H9 (cell line): ENCODE measurements at regions not wholly inside any gene's neighbourhood (a gene's known extent, or its start where the extent isn't known, plus 50 kb on each side); places are given as distances from the start of the nearest gene placed in this dataset.

Experiments
- DNase-seq: peaks from one replicate; pipeline ENCODE4 v3.0.0-alpha.2; 2017
- H2AFZ ChIP-seq: one replicate; pipeline ENCODE4 v1.6.1; 2013; ENCODE audit warnings: mild to moderate bottlenecking, low read length, control low read depth, moderate library complexity
- H2AK5ac ChIP-seq: 2 replicates; pipeline ENCODE4 v1.6.1; 2013; ENCODE audit warnings: low read length, control low read depth, mixed read lengths; ENCODE audit not compliant: insufficient read length
- H2BK120ac ChIP-seq: one replicate; pipeline ENCODE4 v1.6.1; 2013; ENCODE audit warnings: low read depth, mild to moderate bottlenecking, low read length, control low read depth, inconsistent platforms; ENCODE audit not compliant: poor library complexity, severe bottlenecking
- H2BK12ac ChIP-seq: 2 replicates; pipeline ENCODE4 v1.6.1; 2013; ENCODE audit warnings: low read length, control low read depth, mixed read lengths, low read depth; ENCODE audit not compliant: insufficient read length
- H2BK15ac ChIP-seq: 2 replicates; pipeline ENCODE4 v1.6.1; 2013; ENCODE audit warnings: low read depth, low read length, control low read depth
- H2BK20ac ChIP-seq: one replicate; pipeline ENCODE4 v1.6.1; 2013; ENCODE audit warnings: low read depth, mild to moderate bottlenecking, low read length, control low read depth, inconsistent platforms; ENCODE audit not compliant: poor library complexity, severe bottlenecking
- H2BK5ac ChIP-seq: 2 replicates; pipeline ENCODE4 v1.6.1; 2013; ENCODE audit warnings: low read length, control low read depth, mixed read lengths; ENCODE audit not compliant: insufficient read length
- H3K14ac ChIP-seq: 2 replicates; pipeline ENCODE4 v1.6.1; 2013; ENCODE audit warnings: low read length, control low read depth; ENCODE audit not compliant: insufficient read depth
- H3K18ac ChIP-seq: 2 replicates; pipeline ENCODE4 v1.6.1; 2013; ENCODE audit warnings: low read depth, mild to moderate bottlenecking, mixed read lengths, low read length, control low read depth; ENCODE audit not compliant: insufficient read length
- H3K23ac ChIP-seq: 2 replicates; pipeline ENCODE4 v1.6.1; 2013; ENCODE audit warnings: low read length, control low read depth, mixed read lengths, low read depth; ENCODE audit not compliant: insufficient read length
- H3K23me2 ChIP-seq: 2 replicates; pipeline ENCODE4 v1.6.1; 2013; ENCODE audit warnings: low read depth, mild to moderate bottlenecking, mixed read lengths, low read length, control low read depth; ENCODE audit not compliant: insufficient read length, poor library complexity, severe bottlenecking
- H3K27ac ChIP-seq: 2 replicates; pipeline ENCODE4 v1.5.1; 2013; ENCODE audit warnings: low read length, control low read depth, mixed read lengths, low read depth; ENCODE audit not compliant: insufficient read length
- H3K27me3 ChIP-seq: 2 replicates; pipeline ENCODE4 v1.6.1; 2013; ENCODE audit warnings: low read length, control low read depth, inconsistent platforms; ENCODE audit not compliant: insufficient read depth
- H3K4ac ChIP-seq: 2 replicates; pipeline ENCODE4 v1.6.1; 2013; ENCODE audit warnings: low read depth, mild to moderate bottlenecking, control low read depth, inconsistent platforms, low read length, moderate library complexity
- H3K4me1 ChIP-seq: 2 replicates; pipeline ENCODE4 v1.6.1; 2013; ENCODE audit warnings: low read length, control low read depth, inconsistent platforms; ENCODE audit not compliant: insufficient read depth
- H3K4me2 ChIP-seq: 2 replicates; pipeline ENCODE4 v1.6.1; 2013; ENCODE audit warnings: low read length, control low read depth, mixed read lengths; ENCODE audit not compliant: insufficient read length, insufficient read depth
- H3K56ac ChIP-seq: 2 replicates; pipeline ENCODE4 v1.6.1; 2013; ENCODE audit warnings: low read depth, mild to moderate bottlenecking, mixed read lengths, low read length, control low read depth; ENCODE audit not compliant: insufficient read length
- H3K79me1 ChIP-seq: 2 replicates; pipeline ENCODE4 v1.6.1; 2013; ENCODE audit warnings: low read depth, mild to moderate bottlenecking, moderate library complexity, low read length, control low read depth, inconsistent platforms; ENCODE audit not compliant: insufficient read depth, poor library complexity, severe bottlenecking
- H3K79me2 ChIP-seq: 2 replicates; pipeline ENCODE4 v1.6.1; 2013; ENCODE audit warnings: low read length, control low read depth, inconsistent platforms; ENCODE audit not compliant: insufficient read depth
- H3K9ac ChIP-seq: 2 replicates; pipeline ENCODE4 v1.6.1; 2013; ENCODE audit warnings: low read length, control low read depth, mixed read lengths; ENCODE audit not compliant: insufficient read length; ENCODE audit errors: extremely low read depth
- H3K9me3 ChIP-seq: one replicate; pipeline ENCODE4 v1.6.1; 2013; ENCODE audit warnings: low read depth, low read length, inconsistent platforms; ENCODE audit not compliant: control insufficient read depth
- H3T11ph ChIP-seq: one replicate; pipeline ENCODE4 v1.6.1; 2013; ENCODE audit warnings: mild to moderate bottlenecking, low read length, control low read depth, inconsistent platforms
- H4K20me1 ChIP-seq: one replicate; pipeline ENCODE4 v1.6.1; 2013; ENCODE audit not compliant: control insufficient read depth, insufficient read length, insufficient read depth
- H4K5ac ChIP-seq: 2 replicates; pipeline ENCODE4 v1.6.1; 2013; ENCODE audit warnings: low read depth, mild to moderate bottlenecking, mixed read lengths, low read length, control low read depth; ENCODE audit not compliant: insufficient read length
- H4K8ac ChIP-seq: replicated peaks from 2 replicates; pipeline ENCODE4 v1.6.1; 2013; ENCODE audit warnings: low read length, control low read depth, mixed read lengths, low read depth; ENCODE audit not compliant: insufficient read length
- H4K91ac ChIP-seq: 2 replicates; pipeline ENCODE4 v1.6.1; 2013; ENCODE audit warnings: low read depth, mild to moderate bottlenecking, moderate library complexity, mixed read lengths, low read length, control low read depth; ENCODE audit not compliant: insufficient read length
- H3K27ac Mint-ChIP-seq, 3 experiments: 2 replicates in 2 of 3; 3 replicates in 1 of 3; pipeline ENCODE4 v1.8.0; 2020 to 2021; ENCODE audit warnings: mixed read lengths in 3 of 3, mild to moderate bottlenecking in 1 of 3, moderate library complexity in 1 of 3
- H3K27me3 Mint-ChIP-seq: 2 replicates; pipeline ENCODE4 v1.8.0; 2021; ENCODE audit warnings: low read depth, mild to moderate bottlenecking, moderate library complexity, mixed read lengths
- H3K36me3 Mint-ChIP-seq, 3 experiments: 2 replicates in 2 of 3; 3 replicates in 1 of 3; pipeline ENCODE4 v1.8.0; 2020 to 2021; ENCODE audit warnings: low read depth in 3 of 3, mixed read lengths in 3 of 3; ENCODE audit not compliant: insufficient read depth in 1 of 3
- H3K4me1 Mint-ChIP-seq, 2 experiments: 2 replicates each; pipeline ENCODE4 v1.8.0; 2020; ENCODE audit warnings: mixed read lengths in 2 of 2
- H3K4me3 Mint-ChIP-seq, 2 experiments: 2 replicates in 1 of 2; 3 replicates in 1 of 2; pipeline ENCODE4 v1.8.0; 2020 to 2021; ENCODE audit warnings: mild to moderate bottlenecking in 2 of 2, mixed read lengths in 2 of 2, moderate library complexity in 1 of 2
- H3K9me3 Mint-ChIP-seq, 2 experiments: 2 replicates in 1 of 2; 3 replicates in 1 of 2; pipeline ENCODE4 v1.8.0; 2020; ENCODE audit warnings: mild to moderate bottlenecking in 2 of 2, mixed read lengths in 2 of 2, moderate library complexity in 1 of 2
- WGBS: extraction: QIAGEN DNeasy Blood & Tissue Kit; methylation state at CpG from one replicate; pipeline ENCODE4 v1.1.7; 2013; ENCODE audit warnings: missing lambda C conversion rate, low lambda C conversion rate, mixed read lengths; ENCODE audit not compliant: insufficient read length; ENCODE audit errors: extremely low coverage; 5-methylcytosine and 5-hydroxymethylcytosine counted together
- TF ChIP-seq, protein P1 (sequence below): fragments of 200-600 bp; sonication (generic); conservative IDR thresholded peaks from 3 replicates; pipeline ENCODE4 v1.8.0; 2021; ENCODE audit warnings: antibody characterized with exemption, mild to moderate bottlenecking

- H3K4me2 ChIP-seq, result no peak overlapping the region
- no peak overlapping the region for H2BK5ac ChIP-seq
- no peak overlapping the region for H3K56ac ChIP-seq
- H3K4ac ChIP-seq, result no peak overlapping the region
- H2BK20ac ChIP-seq, result no peak overlapping the region
- H2BK120ac ChIP-seq, result no peak overlapping the region
- H3K4me3 Mint-ChIP-seq, result no peak overlapping the region
- no peak overlapping the region for H4K8ac ChIP-seq
- H3K27me3 Mint-ChIP-seq, result no peaks in the 10 kb centered on the region
- no peak overlapping the region for H2AFZ ChIP-seq
- H2BK12ac ChIP-seq, result no peak overlapping the region
- H3K27me3 ChIP-seq, result no peaks in the 10 kb centered on the region
- no peak overlapping the region for H2BK15ac ChIP-seq
- peaks cover 6 to 13% (median 8%) of the 10 kb centered on the region in 3 experiments; a peak in 5 of 7 replicates for H3K36me3 Mint-ChIP-seq
- H4K20me1 ChIP-seq, result no peaks in the 10 kb centered on the region
- H3K9ac ChIP-seq, result no peak overlapping the region
- H3K18ac ChIP-seq, result no peak overlapping the region
- H3K27ac ChIP-seq, result no peak overlapping the region
- no peaks in the 10 kb centered on the region for H3K79me2 ChIP-seq
- H3K4me1 ChIP-seq, result no peaks in the 10 kb centered on the region
- no peak overlapping the region for H3K14ac ChIP-seq
- H3K9me3 ChIP-seq, result no peaks in the 10 kb centered on the region
- no peak overlapping the region for H4K5ac ChIP-seq
- no peaks in the 10 kb centered on the region for H3K79me1 ChIP-seq
- TF ChIP-seq, protein P1, sequence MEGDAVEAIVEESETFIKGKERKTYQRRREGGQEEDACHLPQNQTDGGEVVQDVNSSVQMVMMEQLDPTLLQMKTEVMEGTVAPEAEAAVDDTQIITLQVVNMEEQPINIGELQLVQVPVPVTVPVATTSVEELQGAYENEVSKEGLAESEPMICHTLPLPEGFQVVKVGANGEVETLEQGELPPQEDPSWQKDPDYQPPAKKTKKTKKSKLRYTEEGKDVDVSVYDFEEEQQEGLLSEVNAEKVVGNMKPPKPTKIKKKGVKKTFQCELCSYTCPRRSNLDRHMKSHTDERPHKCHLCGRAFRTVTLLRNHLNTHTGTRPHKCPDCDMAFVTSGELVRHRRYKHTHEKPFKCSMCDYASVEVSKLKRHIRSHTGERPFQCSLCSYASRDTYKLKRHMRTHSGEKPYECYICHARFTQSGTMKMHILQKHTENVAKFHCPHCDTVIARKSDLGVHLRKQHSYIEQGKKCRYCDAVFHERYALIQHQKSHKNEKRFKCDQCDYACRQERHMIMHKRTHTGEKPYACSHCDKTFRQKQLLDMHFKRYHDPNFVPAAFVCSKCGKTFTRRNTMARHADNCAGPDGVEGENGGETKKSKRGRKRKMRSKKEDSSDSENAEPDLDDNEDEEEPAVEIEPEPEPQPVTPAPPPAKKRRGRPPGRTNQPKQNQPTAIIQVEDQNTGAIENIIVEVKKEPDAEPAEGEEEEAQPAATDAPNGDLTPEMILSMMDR, result no peak
- no peak overlapping the region for H3K27ac Mint-ChIP-seq
- WGBS, result no CpG with 5 or more reads among the region's 2 CpGs
- peaks cover 13 to 14% of the 10 kb centered on the region in 2 experiments for H3K4me1 Mint-ChIP-seq
- no peaks in the 10 kb centered on the region for H3K23me2 ChIP-seq
- H4K91ac ChIP-seq, result no peak overlapping the region
- no peaks in the 10 kb centered on the region for H3K9me3 Mint-ChIP-seq
- H3K23ac ChIP-seq, result no peak overlapping the region
- DNase-seq, result no peak
- H3T11ph ChIP-seq, result no peak overlapping the region
- H2AK5ac ChIP-seq, result no peak overlapping the region
Observed at GRCh38 chr15:62832231-62832630, 210.3 kb upstream of the TPM1 start.
